ENCODE measurements at regions not wholly inside any gene's neighbourhood (a gene's known extent, or its start where the extent isn't known, plus 50 kb on each side); places are given as distances from the start of the nearest gene placed in this dataset.

DNA sequence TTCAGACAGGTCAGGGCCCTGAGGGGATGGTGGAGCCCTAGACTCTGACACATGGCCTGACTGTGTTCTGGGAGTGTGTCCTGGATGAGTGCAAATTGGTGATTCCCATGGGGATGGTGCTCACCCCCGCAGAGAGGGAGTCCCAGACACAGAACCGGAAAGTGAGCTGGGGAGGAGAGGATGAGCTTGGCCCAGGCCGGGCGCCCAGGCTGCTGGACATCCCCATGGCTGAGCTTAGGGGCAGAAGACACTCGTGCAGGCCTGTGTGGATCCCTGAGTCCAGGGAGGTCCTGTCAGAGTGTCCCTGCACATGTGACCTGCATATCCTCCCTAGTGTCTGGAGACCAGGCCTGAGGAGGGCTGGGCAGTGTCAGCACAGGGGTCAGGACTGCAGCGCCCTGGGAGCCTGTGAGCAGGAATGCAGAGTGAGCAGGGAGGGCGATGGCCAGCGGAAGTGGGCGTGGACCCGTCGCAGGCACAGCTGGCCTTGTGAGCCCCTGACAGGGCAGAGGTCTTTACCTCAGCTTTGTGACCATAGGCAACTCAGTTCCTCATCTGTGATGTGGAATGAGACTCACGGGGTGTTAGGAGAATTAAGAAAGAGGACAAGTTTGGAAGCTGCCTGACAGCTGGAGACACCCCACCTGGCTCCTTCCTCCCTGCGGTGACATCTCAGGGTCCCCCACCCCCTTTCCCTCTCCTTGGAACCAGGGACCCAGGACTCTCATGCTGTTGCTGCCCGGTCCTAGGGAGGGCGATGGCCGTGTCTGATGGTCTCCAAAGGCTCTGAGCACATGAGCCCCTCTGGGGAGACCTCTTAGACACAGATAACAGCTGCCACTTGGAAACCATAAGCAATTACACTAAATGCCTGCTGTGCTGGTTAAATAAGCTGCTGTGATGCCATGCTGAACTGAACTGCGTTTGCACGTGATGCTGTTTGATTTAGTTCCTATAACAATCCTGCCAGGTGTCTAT is 62.6 kb upstream of the HS6ST1 start:
- TF ChIP-seq, protein P1, sequence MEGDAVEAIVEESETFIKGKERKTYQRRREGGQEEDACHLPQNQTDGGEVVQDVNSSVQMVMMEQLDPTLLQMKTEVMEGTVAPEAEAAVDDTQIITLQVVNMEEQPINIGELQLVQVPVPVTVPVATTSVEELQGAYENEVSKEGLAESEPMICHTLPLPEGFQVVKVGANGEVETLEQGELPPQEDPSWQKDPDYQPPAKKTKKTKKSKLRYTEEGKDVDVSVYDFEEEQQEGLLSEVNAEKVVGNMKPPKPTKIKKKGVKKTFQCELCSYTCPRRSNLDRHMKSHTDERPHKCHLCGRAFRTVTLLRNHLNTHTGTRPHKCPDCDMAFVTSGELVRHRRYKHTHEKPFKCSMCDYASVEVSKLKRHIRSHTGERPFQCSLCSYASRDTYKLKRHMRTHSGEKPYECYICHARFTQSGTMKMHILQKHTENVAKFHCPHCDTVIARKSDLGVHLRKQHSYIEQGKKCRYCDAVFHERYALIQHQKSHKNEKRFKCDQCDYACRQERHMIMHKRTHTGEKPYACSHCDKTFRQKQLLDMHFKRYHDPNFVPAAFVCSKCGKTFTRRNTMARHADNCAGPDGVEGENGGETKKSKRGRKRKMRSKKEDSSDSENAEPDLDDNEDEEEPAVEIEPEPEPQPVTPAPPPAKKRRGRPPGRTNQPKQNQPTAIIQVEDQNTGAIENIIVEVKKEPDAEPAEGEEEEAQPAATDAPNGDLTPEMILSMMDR (IDR thresholded peaks at IDR 0.05 in 4 of 5, conservative IDR thresholded peaks at IDR 0.05 in 1 of 5): no peak
- TF ChIP-seq POLR2A (IDR thresholded peaks at IDR 0.05): no peak
